Hematopoietic multipotent progenitor cell treated with erythropoietin and hydrocortisone succinate and interleukin-3 and kit ligand, for 6 days (in vitro differentiated cells): ENCODE measurements at regions not wholly inside any gene's neighbourhood (a gene's known extent, or its start where the extent isn't known, plus 50 kb on each side); places are given as distances from the start of the nearest gene placed in this dataset.

Experiments used
- DNase-seq: peaks from one replicate; pipeline ENCODE4 v3.0.0-alpha.2; 2015

- DNase-seq = no peak
Observed at GRCh38 chr5:61263561-61264272, 68.3 kb upstream of the ZSWIM6 start.

GRCh38 chr5:61264273-61264661 is 67.8 kb upstream of the ZSWIM6 start:
- no peak for DNase-seq

- DNase-seq = no peak
Observed at GRCh38 chr5:61267116-61267515, 64.9 kb upstream of the ZSWIM6 start.

GRCh38 chr5:61268871-61269270 is 63.2 kb upstream of the ZSWIM6 start:
- DNase-seq = no peak

GRCh38 chr5:61270510-61271165 is 61.4 kb upstream of the ZSWIM6 start:
- DNase-seq = no peak

- no peak for DNase-seq
Observed at GRCh38 chr5:61272688-61273087, 59.4 kb upstream of the ZSWIM6 start.

GRCh38 chr5:61273279-61273975 is 58.6 kb upstream of the ZSWIM6 start:
- DNase-seq = no peak

GRCh38 chr5:61274511-61274911 is 57.5 kb upstream of the ZSWIM6 start:
- no peak for DNase-seq

GRCh38 chr5:61275841-61276240 is 56.2 kb upstream of the ZSWIM6 start:
- DNase-seq = peak; percentile 60

- no peak for DNase-seq
Observed at GRCh38 chr5:61277190-61277589, 54.9 kb upstream of the ZSWIM6 start.

- no peak for DNase-seq
Observed at GRCh38 chr5:61277781-61278180, 54.3 kb upstream of the ZSWIM6 start.

- no peak for DNase-seq
Observed at GRCh38 chr5:61279725-61280124, 52.3 kb upstream of the ZSWIM6 start.

- DNase-seq = peak; percentile 91
Observed at GRCh38 chr5:61280205-61280604, 51.9 kb upstream of the ZSWIM6 start.

- DNase-seq = peak; percentile 11
Observed at GRCh38 chr5:61280761-61281427, 51.2 kb upstream of the ZSWIM6 start.

- DNase-seq = peak; percentile 27
Observed at GRCh38 chr5:61281686-61282085, 50.4 kb upstream of the ZSWIM6 start.
